DOHH2 (cell line): ENCODE measurements at regions not wholly inside any gene's neighbourhood (a gene's known extent, or its start where the extent isn't known, plus 50 kb on each side); places are given as distances from the start of the nearest gene placed in this dataset.
A peak's percentile ranks its signal among the peaks of the same experiment; 100 is the strongest.

ENCODE experiments used
- H3F3A ChIP-seq: fragments of 200-600 bp; sonication (generic), shearing (Covaris generic); 2 replicates; pipeline ENCODE4 v1.6.0; 2016; ENCODE audit warnings: antibody characterized with exemption, mild to moderate bottlenecking; ENCODE audit not compliant: control insufficient read depth, insufficient read depth
- H3K27ac ChIP-seq: fragments of 200-600 bp; sonication (generic); 2 replicates; pipeline ENCODE4 v1.5.1; 2014; ENCODE audit warnings: low read depth, mild to moderate bottlenecking, low read length, moderate library complexity
- H3K27me3 ChIP-seq: fragments of 200-600 bp; sonication (generic); 2 replicates; pipeline ENCODE4 v1.6.1; 2014; ENCODE audit warnings: mild to moderate bottlenecking, low read length, mixed read lengths; ENCODE audit not compliant: control insufficient read depth
- H3K36me3 ChIP-seq: fragments of 200-600 bp; sonication (generic); 2 replicates; pipeline ENCODE4 v1.6.1; 2014; ENCODE audit warnings: mild to moderate bottlenecking, low read length, moderate library complexity, mixed read lengths; ENCODE audit not compliant: control insufficient read depth
- H3K4me1 ChIP-seq: fragments of 200-600 bp; sonication (generic); 2 replicates; pipeline ENCODE4 v1.6.1; 2014; ENCODE audit warnings: mild to moderate bottlenecking, low read length, mixed read lengths; ENCODE audit not compliant: control insufficient read depth
- H3K4me2 ChIP-seq: fragments of 200-600 bp; sonication (generic); 2 replicates; pipeline ENCODE4 v1.6.0; 2014; ENCODE audit warnings: mild to moderate bottlenecking, low read length, moderate library complexity
- H3K4me3 ChIP-seq: fragments of 200-600 bp; sonication (generic); 2 replicates; pipeline ENCODE4 v1.5.1; 2014; ENCODE audit warnings: mild to moderate bottlenecking, low read length, mixed read lengths
- H3K79me2 ChIP-seq: fragments of 200-600 bp; sonication (generic); 2 replicates; pipeline ENCODE4 v1.6.1; 2014; ENCODE audit warnings: mild to moderate bottlenecking, low read length, mixed read lengths; ENCODE audit not compliant: control insufficient read depth
- H3K9me2 ChIP-seq: fragments of 200-600 bp; sonication (generic); replicated peaks from 2 replicates; pipeline ENCODE4 v1.6.1; 2014; ENCODE audit warnings: mild to moderate bottlenecking, low read length, mixed read lengths; ENCODE audit not compliant: control insufficient read depth
- H3K9me3 ChIP-seq: fragments of 200-600 bp; sonication (generic); 2 replicates; pipeline ENCODE4 v1.6.1; 2014; ENCODE audit warnings: antibody characterized with exemption, low read length, mixed read lengths; ENCODE audit not compliant: control insufficient read depth, insufficient read depth
- H4K20me1 ChIP-seq: fragments of 200-600 bp; sonication (generic); 2 replicates; pipeline ENCODE4 v1.6.0; 2014; ENCODE audit warnings: low read depth, mild to moderate bottlenecking, antibody characterized with exemption, low read length, moderate library complexity; ENCODE audit not compliant: control insufficient read depth, insufficient read depth
- EZH2phosphoT487 ChIP-seq: fragments of 200-600 bp; sonication (generic); IDR thresholded peaks from 2 replicates; pipeline ENCODE4 v1.6.1; 2017; ENCODE audit warnings: borderline replicate concordance, mild to moderate bottlenecking, antibody characterized with exemption, low read length, moderate library complexity, mixed read lengths
- TF ChIP-seq, protein P1 (sequence below): fragments of 200-600 bp; sonication (generic); IDR thresholded peaks from one replicate; pipeline ENCODE4 v1.5.1; 2014; ENCODE audit warnings: antibody characterized with exemption, mild to moderate bottlenecking, low read depth, low read length; ENCODE audit not compliant: poor library complexity, severe bottlenecking

DNA sequence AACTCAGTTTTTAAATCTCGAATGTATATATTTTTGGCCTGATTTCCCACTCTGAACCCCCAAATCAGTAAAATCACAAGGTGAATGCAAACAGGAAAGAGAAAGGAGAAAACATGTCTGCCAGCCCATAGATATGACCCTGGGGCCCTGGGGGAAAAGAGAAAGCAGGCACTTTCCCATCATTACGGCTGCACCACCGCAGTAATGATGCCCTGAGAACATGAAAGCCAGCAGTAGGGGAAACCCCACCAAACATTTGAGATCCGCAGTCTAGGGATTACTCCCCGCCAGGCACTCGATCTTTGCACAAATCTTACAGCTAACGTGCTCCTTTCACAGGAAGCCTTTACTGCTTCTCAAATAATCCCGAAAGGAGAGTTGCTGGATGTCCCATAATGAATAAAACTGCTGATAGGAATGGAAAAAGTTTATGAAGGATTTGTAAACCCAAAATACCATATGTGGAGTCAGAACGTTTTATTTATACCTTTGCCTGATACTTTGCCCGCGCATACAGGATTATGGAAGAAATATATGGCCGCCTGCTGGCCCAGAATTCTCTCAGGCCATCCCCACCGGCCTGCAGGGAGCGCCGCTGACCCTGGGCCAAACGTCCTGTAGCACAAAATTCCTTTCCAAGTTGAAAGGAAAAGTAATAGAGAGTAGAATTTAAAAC lies 180.0 kb upstream of the INHBA start:
- peak overlapping the region; percentile 73; the same call in 1 of the 2 replicates for H3K4me2 ChIP-seq
- H3K36me3 ChIP-seq = 0 out of 2 replicates have a peak, but pooled peaks cover 4% of the 10 kb centered on the region
- peaks cover 63% of the 10 kb centered on the region for H3K27me3 ChIP-seq
- TF ChIP-seq, protein P1, sequence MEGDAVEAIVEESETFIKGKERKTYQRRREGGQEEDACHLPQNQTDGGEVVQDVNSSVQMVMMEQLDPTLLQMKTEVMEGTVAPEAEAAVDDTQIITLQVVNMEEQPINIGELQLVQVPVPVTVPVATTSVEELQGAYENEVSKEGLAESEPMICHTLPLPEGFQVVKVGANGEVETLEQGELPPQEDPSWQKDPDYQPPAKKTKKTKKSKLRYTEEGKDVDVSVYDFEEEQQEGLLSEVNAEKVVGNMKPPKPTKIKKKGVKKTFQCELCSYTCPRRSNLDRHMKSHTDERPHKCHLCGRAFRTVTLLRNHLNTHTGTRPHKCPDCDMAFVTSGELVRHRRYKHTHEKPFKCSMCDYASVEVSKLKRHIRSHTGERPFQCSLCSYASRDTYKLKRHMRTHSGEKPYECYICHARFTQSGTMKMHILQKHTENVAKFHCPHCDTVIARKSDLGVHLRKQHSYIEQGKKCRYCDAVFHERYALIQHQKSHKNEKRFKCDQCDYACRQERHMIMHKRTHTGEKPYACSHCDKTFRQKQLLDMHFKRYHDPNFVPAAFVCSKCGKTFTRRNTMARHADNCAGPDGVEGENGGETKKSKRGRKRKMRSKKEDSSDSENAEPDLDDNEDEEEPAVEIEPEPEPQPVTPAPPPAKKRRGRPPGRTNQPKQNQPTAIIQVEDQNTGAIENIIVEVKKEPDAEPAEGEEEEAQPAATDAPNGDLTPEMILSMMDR = no peak
- TF ChIP-seq EZH2phosphoT487 = no peak
- peaks cover 12% of the 10 kb centered on the region for H3F3A ChIP-seq
- peaks cover 46% of the 10 kb centered on the region for H3K9me3 ChIP-seq
- peak overlapping the region; percentile 51; the same call in 1 of the 2 replicates for H3K4me3 ChIP-seq
- no peaks in the 10 kb centered on the region for H3K79me2 ChIP-seq
- peaks cover 25% of the 10 kb centered on the region for H3K4me1 ChIP-seq
- H3K27ac ChIP-seq = no peak overlapping the region
- H3K9me2 ChIP-seq = no peaks in the 10 kb centered on the region
- H4K20me1 ChIP-seq = no peaks in the 10 kb centered on the region; the same call in 1 of the 2 replicates

DNA sequence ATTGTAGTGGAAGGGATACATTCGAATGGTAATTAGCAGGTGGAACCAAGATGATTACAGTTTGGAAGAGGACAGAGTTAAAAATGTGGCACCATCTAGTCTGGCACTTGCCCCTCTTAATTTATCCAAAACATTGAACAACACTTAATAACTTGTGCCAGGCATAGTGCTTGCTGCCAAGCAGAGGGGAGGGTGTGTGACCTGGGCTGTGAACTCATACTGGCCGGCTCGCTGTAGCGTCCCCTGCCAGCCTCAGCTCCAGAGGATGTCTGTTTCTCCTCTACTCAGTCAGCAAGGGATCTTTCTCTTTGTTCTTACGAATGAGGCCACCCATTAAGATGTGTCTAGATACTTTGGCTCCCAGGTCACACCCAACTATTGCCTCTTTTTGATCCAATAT lies 179.4 kb upstream of the INHBA start:
- Histone ChIP-seq H3K4me2 (peak overlapping the region; percentile 73), H3K27me3 (peaks cover 58% of the 10 kb centered on the region), H3K9me2 (no peaks in the 10 kb centered on the region), H3K4me1 (peaks cover 25% of the 10 kb centered on the region), H4K20me1 (no peaks in the 10 kb centered on the region; the same call in 1 of the 2 replicates), H3K9me3 (peaks cover 46% of the 10 kb centered on the region), H3K27ac (peak overlapping the region; percentile 69), H3K4me3 (peak overlapping the region; percentile 51), H3K79me2 (no peaks in the 10 kb centered on the region), H3F3A (peaks cover 12% of the 10 kb centered on the region), H3K36me3 (0 out of 2 replicates have a peak, but pooled peaks cover 4% of the 10 kb centered on the region)
- TF ChIP-seq, protein P1 = no peak
- TF ChIP-seq EZH2phosphoT487 = no peak

DNA sequence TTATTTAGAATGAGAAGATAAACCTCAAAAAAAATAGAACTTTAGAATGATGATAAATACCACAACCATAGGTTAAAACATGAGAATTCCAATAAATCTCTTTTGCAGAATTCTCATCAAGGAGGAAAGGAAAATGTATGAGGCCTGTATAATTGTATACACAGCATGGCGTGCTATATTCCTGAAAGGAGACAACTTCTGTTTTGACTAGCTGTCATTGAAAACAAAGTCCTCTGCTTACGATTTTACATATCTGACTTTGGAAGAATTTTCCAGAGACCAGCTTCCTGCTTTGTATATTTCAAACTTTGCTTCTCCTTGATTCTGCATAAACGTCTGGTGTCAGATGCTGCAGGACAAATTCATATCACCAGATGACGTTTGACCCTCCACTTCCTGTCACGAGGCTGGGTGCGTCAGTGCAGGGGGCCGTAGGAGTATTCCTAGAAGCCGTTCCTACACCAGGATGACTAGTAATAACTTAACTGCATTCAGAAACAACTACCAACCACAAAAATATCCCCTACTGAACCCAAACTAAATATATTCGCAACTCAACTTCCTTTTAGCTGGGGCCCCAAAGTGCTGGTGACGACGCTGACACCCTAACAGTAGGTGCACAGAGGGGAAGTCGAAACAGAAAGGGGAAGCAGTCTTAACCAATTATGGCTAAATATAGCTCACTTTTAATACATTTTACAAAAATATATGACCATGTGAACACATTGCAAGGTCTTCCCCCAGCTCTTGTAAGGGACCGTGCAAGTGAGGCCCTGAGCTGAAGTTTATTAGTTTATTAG lies 178.6 kb upstream of the INHBA start:
- Histone ChIP-seq H3K4me1 (peaks cover 25% of the 10 kb centered on the region), H3K4me2 (peak overlapping the region; percentile 73), H3K4me3 (peak overlapping the region; percentile 51), H3K36me3 (0 out of 2 replicates have a peak, but pooled peaks cover 4% of the 10 kb centered on the region), H3K27me3 (peaks cover 51% of the 10 kb centered on the region), H3K79me2 (no peaks in the 10 kb centered on the region), H3F3A (peaks cover 12% of the 10 kb centered on the region), H3K9me2 (no peaks in the 10 kb centered on the region), H4K20me1 (no peaks in the 10 kb centered on the region; the same call in 1 of the 2 replicates), H3K27ac (peak overlapping the region; percentile 69), H3K9me3 (peaks cover 46% of the 10 kb centered on the region)
- TF ChIP-seq EZH2phosphoT487 = no peak
- TF ChIP-seq, protein P1 = no peak
